B cell (primary cell): ENCODE measurements at regions not wholly inside any gene's neighbourhood (a gene's known extent, or its start where the extent isn't known, plus 50 kb on each side); places are given as distances from the start of the nearest gene placed in this dataset.
A peak's percentile ranks its signal among the peaks of the same experiment; 100 is the strongest.

ENCODE experiments used
- ATAC-seq: fragments of 200-7000 bp; cut with Tn5 transposase; one replicate; pipeline ENCODE4 v1.10.0; 2021; ENCODE audit warnings: low read depth, mild to moderate bottlenecking, moderate number of reproducible peaks, moderate library complexity
- CTCF ChIA-PET: fragments of 350-600 bp; sonication (Branson Sonifier 250); formaldehyde crosslinking; loops from one replicate; lab custom pipeline; 2021; ENCODE audit warnings: antibody characterized with exemption, inconsistent platforms; lab: Charles Lee
- POLR2A ChIA-PET: fragments of 350-600 bp; sonication (Branson Sonifier 250); formaldehyde crosslinking; loops from one replicate; lab custom pipeline; 2021; ENCODE audit warnings: antibody characterized with exemption; lab: Charles Lee
- DNase-seq: peaks from one replicate; pipeline ENCODE4 v3.0.0; 2013
- H2AFZ ChIP-seq: 2 replicates; pipeline ENCODE4 v1.6.1; 2012; ENCODE audit warnings: mild to moderate bottlenecking, low read depth, low read length; ENCODE audit not compliant: insufficient read depth, poor library complexity, severe bottlenecking
- H3K27ac ChIP-seq, 2 donors: 1 replicate in 1 of 2; 2 replicates in 1 of 2; pipeline ENCODE4 v1.5.1; 2012 to 2013; ENCODE audit warnings: low read length in 2 of 2, mild to moderate bottlenecking in 2 of 2, moderate library complexity in 1 of 2
- H3K27me3 ChIP-seq, 4 experiments: fragments of 200-600 bp in 1 of 4; sonication (generic) in 1 of 4; replicated peaks in 1 of 4; 1 replicate in 2 of 4; 2 replicates in 2 of 4; pipeline versions ENCODE4 v1.6.1 to v1.7.0; 2013 to 2016; ENCODE audit warnings: low read length in 3 of 4, mild to moderate bottlenecking in 2 of 4, mixed read lengths in 1 of 4, moderate library complexity in 1 of 4; ENCODE audit not compliant: insufficient read depth in 4 of 4, control insufficient read depth in 3 of 4; ENCODE audit errors: control extremely low read depth in 1 of 4
- H3K36me3 ChIP-seq, 2 experiments: replicated peaks in 1 of 2; 1 replicate in 1 of 2; 2 replicates in 1 of 2; pipeline versions ENCODE4 v1.6.1 to v1.7.1; 2013; ENCODE audit warnings: low read length in 1 of 2; ENCODE audit not compliant: insufficient read depth in 2 of 2, control insufficient read depth in 1 of 2; ENCODE audit errors: control extremely low read depth in 1 of 2, extremely low read depth in 1 of 2
- H3K4me1 ChIP-seq, 2 donors: fragments of 200-600 bp in 1 of 2; sonication (generic) in 1 of 2; 1 replicate in 1 of 2; 2 replicates in 1 of 2; pipeline versions ENCODE4 v1.5.1 to v1.6.1; 2013 to 2017; ENCODE audit warnings: low read length in 2 of 2; ENCODE audit not compliant: control insufficient read depth in 2 of 2, insufficient read depth in 2 of 2
- H3K4me2 ChIP-seq: replicated peaks from 2 replicates; pipeline ENCODE3; 2012; ENCODE audit warnings: mild to moderate bottlenecking, low read depth, low read length; ENCODE audit not compliant: poor library complexity, severe bottlenecking
- H3K4me3 ChIP-seq, 5 experiments: fragments of 200-600 bp in 1 of 5; sonication (generic) in 1 of 5; 1 replicate in 3 of 5; 2 replicates in 2 of 5; pipeline versions ENCODE4 v1.5.1 to v1.7.0; 2011 to 2016; ENCODE audit warnings: low read length in 4 of 5, mild to moderate bottlenecking in 4 of 5, low read depth in 2 of 5, control low read depth in 1 of 5, moderate library complexity in 1 of 5; ENCODE audit not compliant: insufficient read depth in 1 of 5; ENCODE audit errors: control extremely low read depth in 1 of 5, extremely low read depth in 1 of 5
- H3K79me2 ChIP-seq: fragments of 200-600 bp; sonication (generic); one replicate; pipeline ENCODE4 v1.6.0; 2016; ENCODE audit warnings: low read length; ENCODE audit not compliant: control insufficient read depth, insufficient read depth
- H3K9ac ChIP-seq: fragments of 200-600 bp; sonication (generic); 2 replicates; pipeline ENCODE4 v1.6.1; 2017; ENCODE audit warnings: mild to moderate bottlenecking, low read length, moderate library complexity
- H3K9me3 ChIP-seq, 3 donors: one replicate each; pipeline versions ENCODE4 v1.6.1 to v1.7.1; 2013; ENCODE audit warnings: low read length in 2 of 3; ENCODE audit not compliant: control insufficient read depth in 2 of 3, insufficient read depth in 1 of 3; ENCODE audit errors: control extremely low read depth in 1 of 3
- H4K20me1 ChIP-seq: 2 replicates; pipeline ENCODE4 v1.6.0; 2012; ENCODE audit warnings: mild to moderate bottlenecking, low read length; ENCODE audit not compliant: insufficient read depth, control insufficient read depth, poor library complexity, severe bottlenecking
- H3K27ac Mint-ChIP-seq: one replicate; pipeline ENCODE4 v1.8.0; 2021; ENCODE audit warnings: mixed read lengths
- H3K27me3 Mint-ChIP-seq: one replicate; pipeline ENCODE4 v1.8.0; 2021; ENCODE audit warnings: mixed read lengths
- H3K4me1 Mint-ChIP-seq: one replicate; pipeline ENCODE4 v1.8.0; 2021; ENCODE audit warnings: mixed read lengths
- H3K4me3 Mint-ChIP-seq: one replicate; pipeline ENCODE4 v1.8.0; 2021; ENCODE audit warnings: mixed read lengths
- H3K9me3 Mint-ChIP-seq: one replicate; pipeline ENCODE4 v1.8.0; 2022; ENCODE audit warnings: mixed read lengths; ENCODE audit not compliant: insufficient read depth
- CTCF ChIP-seq: fragments of 200-600 bp; IDR thresholded peaks from one replicate; pipeline ENCODE4 v1.8.0; 2022; ENCODE audit warnings: antibody characterized with exemption, mild to moderate bottlenecking
- EZH2 ChIP-seq: IDR thresholded peaks from 2 replicates; pipeline ENCODE4 v1.6.1; 2012; ENCODE audit warnings: borderline replicate concordance, low read depth, mild to moderate bottlenecking, moderate library complexity, low read length; ENCODE audit not compliant: insufficient read depth, poor library complexity, severe bottlenecking
- WGBS: methylation state at CpG from one replicate; pipeline ENCODE4 v1.1.5; 2013; ENCODE audit warnings: missing lambda C conversion rate; ENCODE audit not compliant: insufficient coverage; 5-methylcytosine and 5-hydroxymethylcytosine counted together
- intact Hi-C: fragments of 100-400 bp; cut with micrococcal nuclease; formaldehyde crosslinking; loops from one replicate; pipeline ENCODE4 v1.10.0; 2022

GRCh38 chr6:27138837-27139755 is 108.4 kb upstream of the PRSS16 start:
- peak overlapping the region; percentile 99 for H3K4me3 Mint-ChIP-seq
- intact Hi-C loops = loop anchor here (1.0 kb wide), 1 partner anchor 8 kb away; no protein-coding TSS in a partner anchor
- CTCF ChIA-PET = interaction anchor here (0.6 to 1.3 kb wide), 6 partner anchors 12 to 657 kb away, joined by 3 to 4 read pairs (median 3); partner anchors contain the start of gene ZNF391
- H3K4me1 Mint-ChIP-seq = peaks cover 51% of the 10 kb centered on the region
- peak; percentile 86 for ATAC-seq
- H3K27ac Mint-ChIP-seq = peak overlapping the region; percentile 99
- POLR2A ChIA-PET = interaction anchor here (0.6 to 2.5 kb wide), 10 partner anchors 8 to 1019 kb away, joined by 3 to 16 read pairs (median 4); a partner anchor contains a TSS
- Histone ChIP-seq H3K79me2 (peaks cover 68% of the 10 kb centered on the region), H4K20me1 (no peaks in the 10 kb centered on the region), H3K4me3 (peak overlapping the region; percentile 72 to 84 (median 79)), H3K27ac (peak overlapping the region; percentile 86 to 92), H3K4me1 (peaks cover 35 to 36% of the 10 kb centered on the region in 2 donors), H3K9me3 (peaks cover 0 to 5% (median 0%) of the 10 kb centered on the region in 3 donors), H3K36me3 (peaks cover 0 to 4% of the 10 kb centered on the region in 2 experiments), H3K9ac (peak overlapping the region; percentile 77), H2AFZ (peak overlapping the region; percentile 69), H3K4me2 (peak overlapping the region; percentile 80), H3K27me3 (no peaks in the 10 kb centered on the region)
- no peak for TF ChIP-seq EZH2
- H3K27me3 Mint-ChIP-seq = no peaks in the 10 kb centered on the region
- no peaks in the 10 kb centered on the region for H3K9me3 Mint-ChIP-seq
- DNase-seq = peak; percentile 91
- under 1% methylated on average over 33 of the region's 36 CpGs for WGBS

- 2% methylated on average over 8 of the region's 18 CpGs for WGBS
- intact Hi-C loops = loop anchor here (1.0 kb wide), 1 partner anchor 9 kb away; no protein-coding TSS in a partner anchor
- DNase-seq (no peak), ATAC-seq (peak; percentile 13)
- H2AFZ ChIP-seq = peak overlapping the region; percentile 69
- H3K27me3 ChIP-seq = no peaks in the 10 kb centered on the region
- TF ChIP-seq EZH2 (no peak), CTCF (no peak)
- CTCF ChIA-PET = interaction anchor here (1.0 to 1.2 kb wide), 3 partner anchors 11 to 612 kb away, joined by 3 read pairs; partner anchors contain the start of gene ZNF391
- no peaks in the 10 kb centered on the region for H4K20me1 ChIP-seq
- POLR2A ChIA-PET = interaction anchor here (0.6 to 2.5 kb wide), 7 partner anchors 7 to 1016 kb away, joined by 3 to 16 read pairs (median 4); a partner anchor contains a TSS
- H3K4me3 ChIP-seq = peak overlapping the region; percentile 72 to 84 (median 79)
- Mint-ChIP-seq H3K27ac (peak overlapping the region; percentile 99), H3K27me3 (no peaks in the 10 kb centered on the region), H3K4me3 (peak overlapping the region; percentile 99), H3K4me1 (peaks cover 54% of the 10 kb centered on the region), H3K9me3 (no peaks in the 10 kb centered on the region)
- H3K9ac ChIP-seq = peak overlapping the region; percentile 77
- H3K79me2 ChIP-seq = peaks cover 77% of the 10 kb centered on the region
- H3K4me2 ChIP-seq = peak overlapping the region; percentile 80
- no peaks in the 10 kb centered on the region for H3K9me3 ChIP-seq
- peaks cover 39% of the 10 kb centered on the region in 2 donors for H3K4me1 ChIP-seq
- peaks cover 0 to 4% of the 10 kb centered on the region in 2 experiments for H3K36me3 ChIP-seq
- H3K27ac ChIP-seq = peak overlapping the region; percentile 86 to 92
These were observed 107.5 kb upstream of the PRSS16 start for GRCh38 chr6:27139756-27140579.
